T47D (cell line): ENCODE measurements at regions not wholly inside any gene's neighbourhood (a gene's known extent, or its start where the extent isn't known, plus 50 kb on each side); places are given as distances from the start of the nearest gene placed in this dataset.

Experiments used
- DNase-seq, 2 experiments: peaks; one replicate each; pipeline versions ENCODE4 v3.0.0 to v3.0.0-alpha.2; 2011 to 2012; ENCODE audit warnings: low read depth in 1 of 2, low spot score in 1 of 2
- JUND ChIP-seq: IDR thresholded peaks from 2 replicates; pipeline ENCODE4 v1.6.1; 2012; ENCODE audit warnings: low read depth
- in situ Hi-C: cut with HindIII; loops from 2 replicates; pipeline ENCODE4 v1.10.0; 2016; ENCODE audit warnings: low sequenced_read_pairs, low pct_unique_long_range_greater_than_20kb

- no peak for TF ChIP-seq JUND
- in situ Hi-C loops: no loop called here
- DNase-seq: no peak
Observed at GRCh38 chr5:56487528-56488115, 254.5 kb upstream of the ANKRD55 start.

GRCh38 chr5:56482363-56482762, 249.2 kb upstream of the ANKRD55 start:
- DNase-seq: no peak
- in situ Hi-C loops: no loop called here
- TF ChIP-seq JUND: no peak

GRCh38 chr5:56481428-56482357, 248.6 kb upstream of the ANKRD55 start:
- peak; percentile 51 to 60 for DNase-seq
- no peak for TF ChIP-seq JUND
- in situ Hi-C loops: no loop called here

GRCh38 chr5:56480705-56481427, 247.7 kb upstream of the ANKRD55 start:
- in situ Hi-C loops: no loop called here
- TF ChIP-seq JUND: no peak
- peak in 1 of 2 experiments; percentile 51 for DNase-seq

- no peak for TF ChIP-seq JUND
- in situ Hi-C loops: no loop called here
- no peak for DNase-seq
Observed at GRCh38 chr5:56480078-56480704, 247.1 kb upstream of the ANKRD55 start.

- in situ Hi-C loops: no loop called here
- TF ChIP-seq JUND: no peak
- no peak for DNase-seq
Observed at GRCh38 chr5:56479696-56480077, 246.6 kb upstream of the ANKRD55 start.

- in situ Hi-C loops: no loop called here
- no peak for TF ChIP-seq JUND
Observed at GRCh38 chr5:56479126-56479525, 246.0 kb upstream of the ANKRD55 start.

DNA sequence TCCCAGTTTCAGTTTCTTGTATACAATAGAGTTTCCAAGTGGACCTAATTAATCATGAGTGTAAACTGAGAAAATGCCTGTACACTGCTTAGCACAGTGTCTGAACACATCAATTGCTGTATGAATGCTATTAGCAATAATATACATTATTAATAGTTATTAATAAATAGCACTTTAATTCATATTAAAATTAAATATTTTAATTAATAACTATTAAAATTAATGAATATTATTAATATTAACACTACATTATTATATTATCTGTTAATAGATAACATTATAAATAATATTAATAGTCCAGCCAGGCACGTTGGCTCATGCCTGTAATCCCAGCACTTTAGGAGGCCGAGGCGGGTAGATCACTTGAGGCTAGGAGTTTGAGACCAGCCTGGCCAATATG, 244.9 kb upstream of the ANKRD55 start:
- in situ Hi-C loops: no loop called here
- no peak for DNase-seq
- no peak for TF ChIP-seq JUND

More at GRCh38 chr5:56479126-56479525, 246.0 kb upstream of the ANKRD55 start:
- DNase-seq: no peak

GRCh38 chr5:56476487-56476856, 243.3 kb upstream of the ANKRD55 start:
- no peak for DNase-seq
- TF ChIP-seq JUND: no peak
- in situ Hi-C loops: no loop called here

GRCh38 chr5:56475689-56476486, 242.8 kb upstream of the ANKRD55 start:
- TF ChIP-seq JUND: no peak
- in situ Hi-C loops: no loop called here
- no peak for DNase-seq

- in situ Hi-C loops: no loop called here
- no peak for DNase-seq
- no peak for TF ChIP-seq JUND
Observed at GRCh38 chr5:56471707-56472106, 238.6 kb upstream of the ANKRD55 start.

- in situ Hi-C loops: no loop called here
- no peak for DNase-seq
- no peak for TF ChIP-seq JUND
Observed at GRCh38 chr5:56470007-56470406, 236.9 kb upstream of the ANKRD55 start.
